ENCODE measurements at regions not wholly inside any gene's neighbourhood (a gene's known extent, or its start where the extent isn't known, plus 50 kb on each side); places are given as distances from the start of the nearest gene placed in this dataset.
A peak's percentile ranks its signal among the peaks of the same experiment; 100 is the strongest.

DNA sequence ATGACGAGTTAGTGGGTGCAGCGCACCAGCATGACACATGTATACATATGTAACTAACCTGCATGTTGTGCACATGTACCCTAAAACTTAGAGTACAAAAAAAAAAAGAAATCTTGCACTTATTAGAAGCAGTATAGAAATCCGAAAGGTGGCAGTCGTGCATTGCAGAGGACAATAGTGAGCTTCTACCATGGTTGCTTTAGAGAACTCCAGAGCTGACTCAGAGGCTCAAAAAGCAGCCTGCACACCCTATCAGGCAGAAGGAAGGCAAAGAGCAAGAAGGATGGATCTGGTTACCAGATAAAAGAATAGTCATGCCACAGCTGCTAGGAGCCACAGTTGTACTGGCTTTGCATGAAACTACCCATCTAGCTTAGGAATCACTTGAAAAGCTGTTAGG, 796.0 kb upstream of the TSPY4 start:
- H3K36me3 ChIP-seq (ENCODE audit: control insufficient read depth, insufficient read depth, low read length): no peaks in the 10 kb centered on the region
- peak; percentile 27 for DNase-seq (ENCODE audit: low read depth)
- FAIRE-seq: no peak
- TF ChIP-seq, protein P1, sequence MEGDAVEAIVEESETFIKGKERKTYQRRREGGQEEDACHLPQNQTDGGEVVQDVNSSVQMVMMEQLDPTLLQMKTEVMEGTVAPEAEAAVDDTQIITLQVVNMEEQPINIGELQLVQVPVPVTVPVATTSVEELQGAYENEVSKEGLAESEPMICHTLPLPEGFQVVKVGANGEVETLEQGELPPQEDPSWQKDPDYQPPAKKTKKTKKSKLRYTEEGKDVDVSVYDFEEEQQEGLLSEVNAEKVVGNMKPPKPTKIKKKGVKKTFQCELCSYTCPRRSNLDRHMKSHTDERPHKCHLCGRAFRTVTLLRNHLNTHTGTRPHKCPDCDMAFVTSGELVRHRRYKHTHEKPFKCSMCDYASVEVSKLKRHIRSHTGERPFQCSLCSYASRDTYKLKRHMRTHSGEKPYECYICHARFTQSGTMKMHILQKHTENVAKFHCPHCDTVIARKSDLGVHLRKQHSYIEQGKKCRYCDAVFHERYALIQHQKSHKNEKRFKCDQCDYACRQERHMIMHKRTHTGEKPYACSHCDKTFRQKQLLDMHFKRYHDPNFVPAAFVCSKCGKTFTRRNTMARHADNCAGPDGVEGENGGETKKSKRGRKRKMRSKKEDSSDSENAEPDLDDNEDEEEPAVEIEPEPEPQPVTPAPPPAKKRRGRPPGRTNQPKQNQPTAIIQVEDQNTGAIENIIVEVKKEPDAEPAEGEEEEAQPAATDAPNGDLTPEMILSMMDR (IDR thresholded peaks at IDR 0.05; ENCODE audit: insufficient read depth, low read length, severe bottlenecking): peak; percentile 10
- no peaks in the 10 kb centered on the region for H3K27me3 ChIP-seq (ENCODE audit: control insufficient read depth, insufficient read depth, low read length)
- H3K4me3 ChIP-seq (ENCODE audit: low read depth, low read length): no peak overlapping the region

DNA sequence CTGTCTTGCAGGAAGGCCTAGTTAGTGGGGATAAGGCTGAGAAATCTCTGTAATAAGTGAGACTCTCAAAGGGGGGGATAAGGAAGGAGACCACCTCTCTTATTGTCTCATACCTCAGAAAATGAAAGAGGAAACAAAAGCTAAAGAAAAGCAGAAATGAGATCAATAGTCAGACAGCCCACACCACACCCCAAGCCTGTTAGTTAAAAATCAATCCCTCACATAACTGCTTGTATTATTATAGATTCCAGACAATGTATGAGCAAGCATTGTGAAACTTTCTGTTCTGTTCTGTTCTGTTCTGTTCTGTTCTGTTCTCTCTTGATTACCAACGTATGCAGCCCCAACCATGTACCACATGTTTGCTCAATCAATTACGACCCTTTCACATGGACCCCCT, 792.5 kb upstream of the TSPY4 start:
- no peak for DNase-seq (ENCODE audit: low read depth)
- H3K27me3 ChIP-seq (ENCODE audit: control insufficient read depth, insufficient read depth, low read length): no peaks in the 10 kb centered on the region
- H3K4me3 ChIP-seq (ENCODE audit: low read depth, low read length): no peak overlapping the region
- no peaks in the 10 kb centered on the region for H3K36me3 ChIP-seq (ENCODE audit: control insufficient read depth, insufficient read depth, low read length)
- no peak for FAIRE-seq
- TF ChIP-seq, protein P1 (IDR thresholded peaks at IDR 0.05; ENCODE audit: insufficient read depth, low read length, severe bottlenecking): no peak

DNA sequence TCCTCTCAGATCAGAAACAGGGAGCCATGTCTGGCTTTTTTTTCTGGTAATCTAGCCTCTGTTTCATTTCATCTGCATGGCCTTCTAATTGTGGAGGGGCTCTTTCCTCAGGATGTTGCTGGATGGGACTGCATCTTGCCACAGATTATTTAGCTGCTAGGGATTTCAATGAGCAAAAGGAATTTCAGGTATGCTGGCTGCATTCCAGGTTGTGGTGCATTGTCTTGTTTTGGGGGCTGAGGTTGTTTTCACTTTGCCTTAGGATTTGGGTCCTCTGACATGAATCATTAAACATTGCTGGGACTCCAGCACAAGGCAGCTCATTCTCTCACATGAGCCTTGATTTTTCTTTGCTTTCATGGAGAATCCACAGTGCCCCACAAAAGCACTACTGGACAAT, 789.3 kb upstream of the TSPY4 start:
- no peaks in the 10 kb centered on the region for H3K27me3 ChIP-seq (ENCODE audit: control insufficient read depth, insufficient read depth, low read length)
- H3K36me3 ChIP-seq (ENCODE audit: control insufficient read depth, insufficient read depth, low read length): no peaks in the 10 kb centered on the region
- TF ChIP-seq, protein P1 (IDR thresholded peaks at IDR 0.05; ENCODE audit: insufficient read depth, low read length, severe bottlenecking): no peak
- DNase-seq (ENCODE audit: low read depth): no peak
- H3K4me3 ChIP-seq (ENCODE audit: low read depth, low read length): no peak overlapping the region
- FAIRE-seq: no peak

DNA sequence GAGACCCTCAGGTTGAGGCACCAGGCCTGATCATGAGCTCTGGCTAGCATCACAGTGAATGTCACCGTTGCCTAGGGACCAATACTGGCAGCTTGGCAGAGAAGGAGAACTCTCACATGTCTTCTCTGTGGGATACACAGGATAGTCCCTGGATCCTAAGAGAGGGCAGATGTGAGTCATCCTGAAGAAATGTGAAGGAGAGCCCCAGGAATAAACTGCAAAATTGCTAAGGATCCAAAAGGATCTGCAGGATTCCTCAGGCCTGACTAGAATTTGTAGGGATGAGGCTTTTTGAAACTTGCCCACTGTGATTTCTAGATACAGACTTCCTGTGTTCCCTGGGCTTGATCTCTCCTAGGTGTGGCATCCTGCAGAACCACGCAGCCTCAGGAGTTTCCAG, 785.9 kb upstream of the TSPY4 start:
- Histone ChIP-seq H3K36me3 (ENCODE audit: control insufficient read depth, insufficient read depth, low read length) (no peaks in the 10 kb centered on the region), H3K4me3 (ENCODE audit: low read depth, low read length) (no peak overlapping the region), H3K27me3 (ENCODE audit: control insufficient read depth, insufficient read depth, low read length) (no peaks in the 10 kb centered on the region)
- FAIRE-seq (no peak), DNase-seq (ENCODE audit: low read depth) (no peak)
- TF ChIP-seq, protein P1 (IDR thresholded peaks at IDR 0.05; ENCODE audit: insufficient read depth, low read length, severe bottlenecking): no peak

DNA sequence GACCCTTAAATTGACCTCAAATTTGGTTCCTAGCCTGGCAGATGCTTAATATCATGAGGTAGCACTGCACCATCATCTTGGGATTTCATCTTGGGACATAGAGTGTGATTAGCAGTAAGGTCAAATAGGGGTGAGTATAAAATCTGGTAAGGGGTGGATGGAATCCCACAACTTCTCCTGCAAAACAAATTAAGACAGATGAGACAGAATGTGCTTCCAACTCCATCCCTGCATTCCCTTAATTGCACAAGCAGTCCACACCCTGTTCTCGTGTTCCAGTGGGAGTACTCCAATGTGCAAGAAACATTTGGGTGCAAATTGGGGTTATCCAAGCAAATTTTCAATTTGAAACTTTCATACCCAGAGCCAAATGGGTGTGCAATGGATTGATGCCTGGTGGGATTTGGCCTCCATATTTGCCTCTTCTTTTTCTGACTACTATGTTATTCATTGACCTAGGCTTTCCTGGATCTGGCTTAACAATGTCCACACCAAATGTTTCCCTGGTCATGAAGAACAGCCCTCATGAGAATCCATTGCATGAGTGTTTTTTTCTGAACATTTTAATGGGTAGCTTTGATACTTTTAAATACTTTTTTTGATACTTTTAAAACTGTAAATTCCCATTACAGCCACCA, 785.0 kb upstream of the TSPY4 start:
- Histone ChIP-seq H3K27me3 (ENCODE audit: control insufficient read depth, insufficient read depth, low read length) (no peaks in the 10 kb centered on the region), H3K4me3 (ENCODE audit: low read depth, low read length) (no peak overlapping the region), H3K36me3 (ENCODE audit: control insufficient read depth, insufficient read depth, low read length) (no peaks in the 10 kb centered on the region)
- FAIRE-seq: no peak
- no peak for DNase-seq (ENCODE audit: low read depth)
- TF ChIP-seq, protein P1 (IDR thresholded peaks at IDR 0.05; ENCODE audit: insufficient read depth, low read length, severe bottlenecking): no peak

DNA sequence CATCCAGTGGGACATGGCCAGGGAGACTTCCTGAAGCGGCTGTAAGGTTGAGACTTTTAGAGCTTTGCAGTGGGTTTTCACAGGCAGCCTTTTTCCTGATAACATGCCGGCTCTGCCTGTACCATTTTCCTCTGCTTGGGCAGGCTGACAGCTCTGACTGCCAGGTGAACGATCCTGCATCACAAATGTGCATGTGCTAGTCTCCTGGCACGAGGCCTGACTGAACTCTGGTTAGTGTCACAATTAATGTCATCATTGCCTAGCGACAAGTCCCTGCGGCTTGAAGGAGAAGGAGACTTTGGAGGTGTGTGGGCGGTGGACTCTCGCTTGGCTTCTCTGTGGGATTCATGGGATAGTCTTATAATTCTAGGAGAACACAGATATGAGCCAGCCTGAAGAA, 783.6 kb upstream of the TSPY4 start:
- H3K27me3 ChIP-seq (ENCODE audit: control insufficient read depth, insufficient read depth, low read length): no peaks in the 10 kb centered on the region
- TF ChIP-seq, protein P1 (IDR thresholded peaks at IDR 0.05; ENCODE audit: insufficient read depth, low read length, severe bottlenecking): no peak
- DNase-seq (ENCODE audit: low read depth): no peak

More for the DNA sequence above, 783.6 kb upstream of the TSPY4 start:
- no peak overlapping the region for H3K4me3 ChIP-seq (ENCODE audit: low read depth, low read length)
- no peaks in the 10 kb centered on the region for H3K36me3 ChIP-seq (ENCODE audit: control insufficient read depth, insufficient read depth, low read length)
- no peak for FAIRE-seq

Data from bronchial epithelial cell (primary cell).